ENCODE measurements at regions not wholly inside any gene's neighbourhood (a gene's known extent, or its start where the extent isn't known, plus 50 kb on each side); places are given as distances from the start of the nearest gene placed in this dataset.

DNA sequence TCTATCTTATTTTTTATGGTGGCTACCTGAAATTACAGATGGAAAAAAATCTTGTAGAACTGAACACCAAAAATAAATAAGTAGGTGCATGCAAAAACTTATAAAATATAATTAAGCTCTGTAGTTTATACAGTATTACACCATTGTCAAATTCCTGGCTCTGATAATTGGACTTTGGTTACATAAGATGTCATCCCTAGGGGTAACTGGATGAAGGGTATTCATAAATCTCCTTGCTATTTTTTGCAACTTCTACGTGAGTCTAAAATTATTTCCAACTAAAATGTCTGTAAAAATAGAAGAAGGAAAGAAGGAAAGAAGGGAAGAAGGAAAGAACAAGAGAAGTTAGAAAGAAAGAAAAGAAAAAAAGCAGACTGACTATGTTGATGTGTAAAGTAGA lies 716.6 kb downstream of the BCL11B start:
- no peak for DNase-seq

DNA sequence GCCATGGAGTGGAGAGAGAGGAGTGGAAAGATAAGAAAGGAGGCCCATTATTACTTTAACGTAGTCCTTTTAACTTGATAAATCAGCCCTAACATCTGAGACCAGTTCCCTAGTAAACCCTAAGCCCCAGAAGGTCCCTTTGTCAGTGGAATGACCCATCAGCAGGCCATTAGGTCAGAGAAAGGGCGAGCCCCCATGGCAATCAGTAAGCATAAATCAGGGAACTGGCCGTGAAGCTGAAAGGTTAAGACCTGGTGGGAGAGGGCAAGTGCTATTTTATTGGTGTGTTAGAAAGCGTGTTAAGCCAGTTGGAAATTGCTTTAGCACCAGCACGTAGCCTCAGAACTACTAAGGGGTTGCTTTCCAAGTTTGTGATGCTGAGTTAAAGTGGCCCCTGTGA lies 708.0 kb downstream of the BCL11B start:
- no peak for DNase-seq

DNA sequence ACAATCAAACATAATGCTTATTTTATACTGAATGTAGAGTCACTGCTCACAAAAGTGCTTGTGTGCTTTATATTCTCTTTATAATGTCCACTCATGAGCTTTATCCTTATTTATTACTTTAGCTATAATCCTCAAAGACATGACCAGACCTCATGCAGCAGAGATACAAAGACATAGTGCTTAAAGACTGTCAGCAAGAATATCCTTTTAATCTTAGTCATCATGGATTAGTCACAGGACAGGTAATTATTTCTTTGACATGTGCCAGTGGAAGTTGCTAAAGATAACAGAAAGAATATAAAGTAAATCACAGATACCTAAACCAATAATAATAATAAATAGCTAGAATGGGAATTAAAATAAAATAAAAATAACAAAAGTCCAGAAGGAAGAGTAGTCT lies 707.5 kb downstream of the BCL11B start:
- DNase-seq = no peak

DNA sequence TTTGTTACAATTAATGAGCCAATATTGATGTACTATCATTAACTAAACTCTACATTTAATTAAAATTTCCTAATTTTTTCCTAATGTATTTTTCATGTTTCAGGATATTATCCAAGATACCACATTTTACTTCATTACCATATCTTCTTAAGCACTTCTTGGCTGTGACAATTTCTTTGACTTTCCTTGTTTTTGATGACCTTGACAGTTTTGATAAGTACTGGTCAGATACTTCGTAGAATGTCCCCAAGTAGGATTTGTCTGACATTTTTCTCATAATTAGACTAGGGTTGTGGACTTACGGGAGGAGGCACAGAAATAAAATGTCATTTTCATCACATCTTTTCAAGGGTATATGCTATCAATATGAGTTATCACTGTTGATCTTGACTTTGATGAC lies 700.9 kb downstream of the BCL11B start:
- no peak for DNase-seq

DNA sequence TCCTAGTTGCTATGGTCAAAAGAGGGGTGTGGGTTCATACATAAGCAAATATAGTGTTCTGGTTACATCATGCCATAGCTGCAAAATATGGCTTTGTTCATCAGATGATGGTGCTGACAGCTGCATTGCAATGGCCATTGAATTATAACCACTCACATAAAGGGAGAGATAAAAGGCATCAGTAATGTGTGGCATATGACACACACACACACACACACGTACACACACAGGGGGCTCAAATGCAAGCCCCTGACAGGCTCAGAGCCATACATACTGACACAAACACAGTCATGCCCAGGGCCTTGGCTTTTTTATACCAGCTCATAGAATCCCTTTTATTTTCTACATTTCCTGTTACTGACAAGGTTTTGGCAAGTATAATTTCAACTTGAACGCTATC lies 698.9 kb downstream of the BCL11B start:
- no peak for DNase-seq

DNA sequence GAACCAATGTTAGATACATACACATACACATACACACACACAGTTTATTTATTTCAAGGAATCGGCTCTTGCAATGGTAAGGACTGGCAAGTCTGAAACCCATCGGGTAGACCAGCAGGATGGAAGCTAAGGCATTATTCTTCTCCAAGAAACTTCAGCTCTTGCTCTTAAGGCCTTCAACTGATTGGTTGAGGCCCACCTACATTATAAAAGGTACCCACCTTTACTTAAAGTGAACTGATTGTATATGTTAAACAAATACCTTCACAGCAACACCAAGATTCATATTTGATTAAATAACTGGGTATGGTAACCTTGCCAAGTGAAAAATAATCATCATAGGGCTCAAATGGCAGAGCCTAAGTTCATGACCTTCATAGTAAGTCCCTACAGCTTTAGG lies 695.5 kb downstream of the BCL11B start:
- DNase-seq = no peak

DNA sequence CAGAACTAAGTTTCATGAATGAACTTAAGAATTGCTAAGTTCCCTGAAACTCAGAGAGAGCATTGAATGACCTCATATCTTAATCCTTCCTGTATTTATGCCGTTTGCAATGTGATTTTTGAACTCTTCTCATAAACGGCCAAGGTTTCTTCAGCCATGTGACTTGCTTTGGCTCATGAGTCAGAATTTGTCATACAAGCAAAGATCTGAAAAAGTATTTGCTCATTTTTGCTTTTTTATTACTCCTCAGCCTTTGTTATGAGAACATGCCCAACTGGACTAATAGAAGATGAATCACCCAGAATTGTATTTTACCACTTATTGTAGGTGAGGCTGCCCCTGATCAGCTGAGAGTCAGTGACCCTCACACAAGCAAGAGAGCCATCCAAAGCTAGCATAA lies 693.8 kb downstream of the BCL11B start:
- no peak for DNase-seq

DNA sequence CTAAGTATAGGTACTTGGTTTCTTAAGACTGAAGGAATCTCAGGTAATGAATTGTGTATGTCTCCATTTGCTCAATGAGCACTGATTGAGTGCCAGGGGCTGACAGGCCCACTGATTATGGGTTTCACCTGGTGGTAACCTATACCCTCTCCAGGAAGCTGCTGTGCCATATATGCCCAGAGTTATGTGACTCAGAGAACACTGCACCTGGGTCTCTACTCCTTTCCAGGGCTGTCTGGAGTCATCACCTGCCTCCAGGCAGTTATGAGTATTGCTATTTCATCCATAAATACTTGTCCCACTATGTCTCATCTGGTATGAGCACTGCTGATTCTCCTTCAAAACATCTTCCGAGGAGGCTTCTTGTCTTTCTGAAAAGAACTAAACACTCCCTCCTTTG lies 692.9 kb downstream of the BCL11B start:
- no peak for DNase-seq

DNA sequence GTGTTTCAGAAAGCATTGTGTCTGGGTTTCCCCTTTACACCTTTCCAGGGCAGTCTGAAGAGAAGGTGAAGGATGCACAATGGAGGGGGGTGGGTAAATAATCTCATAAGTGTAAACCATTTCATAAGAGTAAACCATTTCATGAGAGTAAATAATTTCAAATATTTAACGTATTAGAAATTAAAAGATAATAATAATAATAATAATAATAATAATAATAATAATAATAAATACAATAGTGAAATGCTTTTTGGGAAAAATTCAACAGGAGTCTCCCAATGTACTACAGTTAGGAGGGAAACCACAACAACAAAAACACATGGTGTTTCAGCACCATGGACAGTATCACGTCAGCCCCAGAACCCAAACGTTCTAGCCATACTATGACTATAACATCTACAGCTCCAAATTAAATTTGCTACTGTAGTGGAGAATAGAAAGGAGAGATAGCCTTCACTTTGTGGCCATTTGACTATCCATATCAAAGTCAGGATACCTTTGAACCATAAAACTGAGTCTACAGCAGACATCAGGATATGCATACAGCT lies 691.8 kb downstream of the BCL11B start:
- peak; percentile 33 for DNase-seq

DNA sequence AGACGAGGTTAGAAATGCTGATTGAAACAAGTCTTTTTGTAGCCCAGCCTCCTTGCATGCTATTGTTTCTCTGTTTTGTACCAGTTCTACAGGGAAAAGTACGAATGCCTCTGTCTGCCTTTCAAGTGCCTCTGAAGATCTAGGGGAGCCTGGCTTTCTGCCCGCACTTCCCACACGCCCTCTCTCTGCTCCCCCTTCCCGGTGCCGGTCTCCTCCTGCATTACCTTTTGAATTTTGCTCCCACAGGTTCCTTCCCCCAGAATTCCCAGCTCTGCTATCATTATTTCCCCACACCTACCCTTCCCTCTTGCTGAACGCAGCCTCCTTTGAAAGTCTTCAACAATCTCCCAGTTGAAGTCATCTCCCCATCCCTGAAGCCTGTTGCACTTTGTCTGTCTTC lies 689.7 kb downstream of the BCL11B start:
- DNase-seq = no peak

DNA sequence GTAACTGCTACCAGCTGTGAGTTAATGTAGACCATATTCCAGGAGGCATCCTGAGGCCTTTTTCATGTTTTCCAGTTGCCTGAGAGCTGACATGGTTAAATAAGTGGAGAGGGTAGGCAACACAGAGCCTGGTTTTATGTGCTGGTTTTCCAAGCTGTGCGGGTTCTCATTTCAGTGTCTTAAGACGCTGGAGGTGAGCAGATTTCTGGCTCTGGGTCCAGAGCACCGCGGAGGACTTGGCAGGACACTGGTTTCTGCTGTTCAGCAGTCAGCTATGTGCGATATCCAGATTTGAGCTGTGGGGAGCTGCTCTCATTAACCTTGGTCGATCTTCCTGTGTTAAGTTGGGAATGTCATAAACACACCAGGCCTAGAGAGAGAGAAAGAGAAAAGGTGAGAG lies 680.8 kb downstream of the BCL11B start:
- no peak for DNase-seq

DNA sequence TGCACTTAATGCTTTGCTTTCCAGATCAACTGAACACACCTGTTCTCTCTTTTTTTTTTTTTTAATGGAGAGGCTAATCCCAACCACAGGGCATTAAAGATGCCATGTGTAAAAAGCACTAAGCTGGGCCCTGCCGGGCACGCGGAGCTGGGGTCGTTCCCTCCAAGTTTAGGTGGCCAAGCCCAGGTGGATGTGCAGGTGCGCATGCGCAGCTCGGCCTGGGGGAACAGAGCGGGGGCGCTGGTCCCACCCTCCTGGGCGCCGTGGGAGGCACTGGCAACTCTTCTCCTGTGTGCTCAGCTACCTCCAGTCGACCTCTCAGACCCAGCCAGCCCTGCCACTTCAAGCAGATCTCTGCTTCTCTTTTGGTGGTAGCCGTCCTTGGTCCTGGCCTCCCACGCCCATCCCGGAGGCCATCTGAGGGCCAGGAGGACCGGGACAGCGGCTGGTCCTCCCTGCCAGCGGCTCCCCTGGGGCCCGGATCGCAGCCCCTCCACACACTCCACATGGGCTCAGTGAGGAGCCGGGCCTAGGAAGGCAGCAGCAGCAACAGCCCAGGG lies 679.3 kb downstream of the BCL11B start:
- no peak for DNase-seq

DNA sequence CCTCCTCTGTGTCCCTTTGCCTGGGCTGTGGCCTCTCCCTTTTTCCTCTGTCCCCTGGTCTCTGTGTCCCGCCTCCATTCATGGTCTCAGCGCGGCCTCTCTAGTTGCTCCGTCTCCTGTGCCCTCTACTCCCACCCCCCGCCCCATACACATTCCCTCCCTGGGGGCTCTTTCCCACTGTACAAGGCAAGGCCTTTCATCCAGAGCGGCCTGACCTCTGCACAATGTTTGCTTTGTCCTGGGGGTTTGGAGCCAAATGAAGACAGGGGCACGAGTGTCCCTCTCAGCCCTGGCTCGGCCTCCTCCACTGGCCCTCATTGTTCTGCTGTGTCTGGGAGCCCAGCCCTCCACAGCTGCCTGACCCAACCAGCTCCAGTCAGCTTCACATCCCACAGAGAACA lies 678.6 kb downstream of the BCL11B start:
- no peak for DNase-seq

DNA sequence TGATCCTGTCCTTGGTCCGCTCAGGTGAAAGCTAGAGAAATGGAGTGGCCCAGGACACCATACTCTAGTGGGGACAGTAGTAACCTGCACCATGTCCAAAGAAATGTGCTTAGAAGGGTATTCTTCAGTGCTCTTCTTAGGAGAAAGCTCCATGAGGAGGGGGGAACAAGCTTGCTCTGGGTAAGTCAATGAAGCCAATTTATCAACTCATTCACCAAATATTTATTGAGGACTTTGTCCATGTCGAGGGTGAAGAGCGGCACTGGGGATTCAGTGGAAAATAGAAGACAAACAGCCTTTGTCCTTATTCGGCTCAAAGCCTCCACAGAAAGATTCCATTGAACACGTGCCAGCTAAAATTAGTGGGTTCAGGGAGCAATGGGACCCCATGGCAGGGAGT lies 677.8 kb downstream of the BCL11B start:
- no peak for DNase-seq

DNA sequence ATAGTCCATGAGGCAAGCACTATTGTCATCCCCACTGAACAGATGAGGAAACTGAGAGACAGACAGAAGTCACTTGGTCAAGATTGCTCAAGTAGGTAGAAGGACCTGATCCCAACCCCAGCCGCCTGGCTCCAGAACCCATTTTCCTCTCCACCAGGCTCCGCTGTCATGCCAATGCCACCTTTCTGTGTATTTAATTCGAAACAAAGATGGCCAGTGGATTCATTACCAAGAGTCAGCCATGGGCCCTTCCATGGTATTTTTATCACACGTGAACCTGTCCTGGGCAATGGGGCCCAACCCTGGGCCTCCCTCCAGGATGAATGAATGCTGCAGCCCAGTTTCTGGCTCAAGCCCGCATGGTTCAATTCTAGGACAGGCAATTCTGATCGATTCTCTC lies 673.4 kb downstream of the BCL11B start:
- no peak for DNase-seq

DNA sequence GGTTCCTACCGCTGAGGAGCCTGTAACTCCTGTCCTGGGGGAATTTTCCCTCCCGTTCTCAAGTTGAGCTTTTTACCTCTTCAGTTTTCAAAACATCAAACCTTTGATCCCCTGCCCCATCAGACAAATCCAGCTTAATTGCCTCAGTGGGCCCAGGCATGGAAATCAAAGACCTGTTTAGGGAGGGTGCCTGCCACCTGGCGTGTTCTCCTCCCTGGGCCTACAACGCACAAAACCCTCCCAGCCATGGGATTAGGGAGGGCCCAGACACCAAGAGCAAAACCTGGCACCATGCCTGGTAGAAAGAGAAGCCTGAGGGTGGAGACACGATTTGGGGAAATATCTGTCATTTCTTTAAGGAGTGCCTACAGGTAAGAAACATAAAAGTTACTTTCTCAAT lies 672.9 kb downstream of the BCL11B start:
- no peak for DNase-seq

DNA sequence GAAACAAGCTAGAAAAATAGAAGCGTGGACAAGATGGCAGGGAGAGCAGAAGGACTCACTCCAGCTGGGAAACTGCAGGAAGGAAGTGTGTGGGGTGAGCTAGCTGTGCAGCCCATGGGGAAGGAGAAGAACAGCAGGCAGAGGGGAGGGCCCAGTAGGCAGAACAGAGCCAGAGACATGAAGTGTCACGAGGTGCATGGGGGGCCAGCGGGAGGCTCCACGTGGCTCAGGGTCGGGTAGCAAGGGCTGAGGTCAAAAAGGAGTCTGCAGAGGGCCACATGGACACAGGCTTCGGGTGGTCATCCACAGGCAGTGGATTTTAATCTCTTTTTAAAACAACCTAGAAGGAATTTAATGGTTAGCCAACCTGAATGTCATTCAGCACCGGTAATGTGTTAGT lies 669.0 kb downstream of the BCL11B start:
- DNase-seq = no peak

DNA sequence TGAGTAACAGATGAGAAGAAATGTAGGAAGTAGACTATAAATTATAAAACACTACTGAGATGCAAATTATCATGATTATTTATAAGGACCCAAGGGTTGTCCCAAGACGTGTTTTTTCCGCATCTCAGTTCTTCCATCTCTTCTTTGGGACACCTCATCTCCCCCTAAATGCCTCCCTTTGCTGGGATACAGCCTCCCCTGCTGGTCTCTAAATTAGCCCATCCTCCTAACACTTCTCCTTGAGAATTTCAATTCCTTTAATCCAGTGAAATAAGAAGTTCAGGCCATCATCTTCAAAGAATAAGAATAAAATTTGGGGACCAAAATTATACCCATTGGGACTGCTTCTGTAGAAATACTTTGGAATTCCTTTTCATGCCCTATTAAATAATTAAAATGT lies 667.0 kb downstream of the BCL11B start:
- DNase-seq = no peak

DNA sequence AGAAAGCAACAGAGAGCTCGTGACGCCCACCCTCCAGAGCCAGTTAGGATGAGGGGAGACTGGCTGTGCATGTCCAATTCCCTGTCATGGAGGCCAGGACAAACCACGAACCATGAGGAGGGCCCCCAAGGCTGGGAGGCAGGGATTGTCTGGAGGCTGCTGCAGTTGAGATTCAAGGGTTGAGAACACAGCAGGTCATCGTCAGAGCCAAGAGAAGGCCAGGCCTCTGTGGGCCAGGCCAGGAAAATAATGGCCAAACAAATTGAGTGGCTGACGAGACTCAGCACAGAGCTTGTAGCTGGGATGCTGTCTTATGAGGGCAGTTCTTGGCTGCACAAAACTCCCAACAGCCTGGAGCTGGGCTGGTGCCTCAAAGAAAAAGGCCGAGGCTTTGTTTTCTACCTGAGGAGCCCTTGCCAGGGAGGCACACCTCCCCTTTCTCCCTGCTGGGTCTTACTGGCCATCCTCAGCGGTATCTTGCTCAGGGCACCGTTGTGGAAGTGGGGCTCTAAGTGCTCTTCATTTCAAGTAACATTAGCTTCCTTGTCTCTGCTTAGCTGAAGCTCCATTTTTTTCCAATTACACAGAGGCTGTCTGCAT lies 665.9 kb downstream of the BCL11B start:
- no peak for DNase-seq

DNA sequence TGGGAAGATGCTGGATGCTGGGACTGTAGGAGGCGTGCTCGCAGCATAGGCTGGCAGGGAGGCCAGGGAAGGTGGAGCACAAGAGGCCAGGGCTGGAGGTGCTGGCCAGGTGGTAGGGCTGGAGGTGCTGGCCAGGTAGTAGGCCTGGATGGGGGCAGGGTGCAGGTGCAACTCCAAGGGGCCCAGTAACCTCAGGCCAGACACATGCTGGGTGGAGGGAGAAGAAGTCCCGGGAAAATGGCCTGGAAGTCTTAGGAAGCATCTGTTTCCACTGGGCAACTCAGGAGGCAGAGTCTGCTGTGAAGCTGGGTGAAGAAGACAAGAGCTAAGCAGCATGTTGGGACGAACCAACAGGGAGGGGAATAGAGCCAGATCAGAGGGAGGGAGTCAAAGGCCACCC lies 665.2 kb downstream of the BCL11B start:
- no peak for DNase-seq

DNA sequence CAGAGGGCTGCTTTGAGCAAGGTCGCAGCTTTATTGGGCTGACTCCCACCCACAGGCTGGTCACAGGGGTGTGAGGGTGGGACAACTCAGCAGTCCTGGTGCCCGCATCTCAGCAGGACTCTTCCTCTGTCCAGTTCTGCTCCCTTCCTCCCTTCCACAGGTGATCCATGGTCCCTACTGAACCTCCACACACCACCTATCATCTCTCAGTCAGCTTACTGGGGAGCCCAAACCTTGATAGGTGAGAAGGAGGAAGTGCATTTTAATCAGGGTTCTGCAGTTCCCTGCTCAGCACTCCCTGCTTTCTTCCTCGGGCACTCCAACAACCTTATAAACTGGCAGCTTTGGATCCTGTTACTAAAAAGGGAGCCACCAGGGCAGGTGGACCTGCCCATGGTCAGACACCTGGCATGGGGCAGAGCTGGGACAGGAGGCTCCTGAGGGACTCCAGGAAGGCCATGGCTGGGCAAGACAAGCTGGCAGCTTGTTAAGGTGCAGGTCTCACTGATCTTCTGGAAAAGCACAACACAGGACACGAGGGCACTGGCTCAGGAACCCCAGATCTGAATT lies 664.6 kb downstream of the BCL11B start:
- DNase-seq = no peak

DNA sequence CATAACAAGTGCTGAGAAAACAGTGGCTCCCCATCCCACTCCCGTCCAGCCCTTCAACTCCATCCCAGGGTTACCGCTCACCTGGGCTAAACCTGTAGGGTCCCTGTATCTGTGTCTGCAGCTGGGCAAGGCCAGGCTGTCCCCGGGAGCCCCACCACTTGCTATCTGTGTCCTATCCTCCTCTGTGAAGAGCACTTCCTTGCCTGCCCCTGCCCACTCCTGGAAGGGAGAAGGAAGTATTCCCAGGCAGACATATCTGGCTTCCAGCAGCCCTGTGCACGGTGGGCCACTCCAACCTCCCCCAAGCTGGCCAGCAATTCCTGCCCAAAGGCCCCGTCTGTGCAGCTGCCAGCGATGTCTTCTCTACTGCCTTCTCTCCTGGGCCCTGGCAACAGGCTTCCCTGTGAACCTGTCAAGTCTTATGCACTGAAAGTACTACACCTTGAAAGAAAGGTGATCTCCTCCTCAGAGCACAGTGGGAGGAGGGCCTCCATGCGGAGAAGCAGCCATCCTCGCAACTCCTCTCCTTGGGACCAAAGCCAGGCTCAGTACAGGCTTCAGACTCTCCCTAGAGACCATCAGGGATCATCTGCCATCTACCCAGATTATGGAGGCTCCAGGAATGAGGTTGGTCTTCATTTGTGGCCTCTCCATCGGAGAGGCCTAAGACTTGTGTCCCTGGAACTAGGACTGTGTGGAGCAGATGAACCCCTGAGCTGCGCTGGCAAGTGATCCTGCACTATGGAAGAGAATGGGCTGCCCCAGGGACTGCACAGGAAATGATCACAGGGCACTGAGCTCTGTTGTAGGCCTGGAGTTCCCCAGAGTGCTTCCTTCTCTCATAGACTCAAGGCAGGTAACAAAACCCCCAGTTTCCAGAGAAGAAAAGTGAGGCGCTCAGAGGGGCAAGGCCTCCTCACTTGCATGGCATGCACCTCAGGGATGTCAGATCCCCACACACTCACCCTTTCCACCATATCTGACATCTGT lies 663.6 kb downstream of the BCL11B start:
- no peak for DNase-seq

DNA sequence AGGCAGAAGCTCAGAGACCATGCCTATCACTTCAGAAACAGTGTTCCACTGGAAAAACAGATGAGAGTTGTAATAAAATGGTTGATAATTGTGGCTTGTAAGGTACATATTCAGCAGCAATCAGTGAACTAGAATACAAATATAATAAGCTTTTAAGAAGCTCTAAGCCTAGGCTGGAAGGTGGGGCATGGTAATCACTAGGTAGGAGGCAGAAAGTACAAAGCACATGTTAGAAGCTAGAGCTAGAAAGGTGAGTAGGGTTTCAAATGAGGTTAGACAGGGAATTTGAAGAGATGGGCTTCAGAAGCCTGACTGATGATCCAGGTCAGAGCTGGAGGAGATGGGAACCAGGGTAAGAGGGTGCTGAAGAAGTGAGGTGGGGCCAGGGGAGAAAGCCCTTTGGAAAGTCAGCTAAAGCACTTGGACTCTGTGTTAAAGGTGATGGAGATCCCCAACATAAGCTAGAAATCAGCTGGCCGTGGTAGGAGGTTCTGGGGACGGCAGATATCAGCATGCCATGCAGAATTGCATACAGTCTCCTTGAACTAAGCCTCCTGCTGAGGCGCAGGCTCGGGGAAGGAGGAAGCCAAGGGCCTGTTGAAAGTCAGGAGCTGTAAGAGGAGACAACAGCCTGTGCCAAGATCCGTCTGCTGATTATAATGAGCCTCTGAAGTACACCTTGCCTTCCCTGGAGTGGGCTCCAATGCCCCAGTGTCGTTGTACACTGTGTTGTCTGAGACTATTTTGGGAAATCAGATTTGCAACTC lies 659.4 kb downstream of the BCL11B start:
- DNase-seq = no peak

Data from right hindlimb (tissue), 1 donor.